ENCODE measurements at regions not wholly inside any gene's neighbourhood (a gene's known extent, or its start where the extent isn't known, plus 50 kb on each side); places are given as distances from the start of the nearest gene placed in this dataset.

GRCh38 chr12:68449196-68449595 lies 117.0 kb upstream of the MDM1 start:
- Histone ChIP-seq H3K4me1 (no peaks in the 10 kb centered on the region), H3K4me3 (ENCODE audit: low read depth, low read length) (no peak overlapping the region), H3K36me3 (no peaks in the 10 kb centered on the region), H3K9me3 (no peaks in the 10 kb centered on the region), H3K27me3 (no peaks in the 10 kb centered on the region)
- no peak for DNase-seq
- TF ChIP-seq CTCF (IDR thresholded peaks at IDR 0.05; ENCODE audit: low read depth, low read length) = no peak

- no peaks in the 10 kb centered on the region for H3K9me3 ChIP-seq
- no peak for TF ChIP-seq CTCF (IDR thresholded peaks at IDR 0.05; ENCODE audit: low read depth, low read length)
- H3K27me3 ChIP-seq = no peaks in the 10 kb centered on the region
- H3K4me1 ChIP-seq = no peaks in the 10 kb centered on the region
- no peak overlapping the region for H3K4me3 ChIP-seq (ENCODE audit: low read depth, low read length)
- no peaks in the 10 kb centered on the region for H3K36me3 ChIP-seq
- DNase-seq = no peak
Measured at GRCh38 chr12:68450947-68451260, 118.7 kb upstream of the MDM1 start.

GRCh38 chr12:68451261-68452077 lies 119.3 kb upstream of the MDM1 start:
- TF ChIP-seq CTCF (IDR thresholded peaks at IDR 0.05; ENCODE audit: low read depth, low read length) = no peak
- Histone ChIP-seq H3K27me3 (no peaks in the 10 kb centered on the region), H3K4me3 (ENCODE audit: low read depth, low read length) (no peak overlapping the region), H3K4me1 (no peaks in the 10 kb centered on the region), H3K36me3 (no peaks in the 10 kb centered on the region), H3K9me3 (no peaks in the 10 kb centered on the region)
- DNase-seq = no peak

GRCh38 chr12:68452078-68452715 lies 120.0 kb upstream of the MDM1 start:
- Histone ChIP-seq H3K4me1 (no peaks in the 10 kb centered on the region), H3K36me3 (no peaks in the 10 kb centered on the region), H3K9me3 (no peaks in the 10 kb centered on the region), H3K4me3 (ENCODE audit: low read depth, low read length) (no peak overlapping the region), H3K27me3 (no peaks in the 10 kb centered on the region)
- DNase-seq = no peak
- no peak for TF ChIP-seq CTCF (IDR thresholded peaks at IDR 0.05; ENCODE audit: low read depth, low read length)

- TF ChIP-seq CTCF (IDR thresholded peaks at IDR 0.05; ENCODE audit: low read depth, low read length) = no peak
- no peak for DNase-seq
- Histone ChIP-seq H3K36me3 (no peaks in the 10 kb centered on the region), H3K4me1 (no peaks in the 10 kb centered on the region), H3K27me3 (no peaks in the 10 kb centered on the region), H3K4me3 (ENCODE audit: low read depth, low read length) (no peak overlapping the region), H3K9me3 (no peaks in the 10 kb centered on the region)
Measured at GRCh38 chr12:68453278-68453677, 121.1 kb upstream of the MDM1 start.

GRCh38 chr12:68453876-68454275 lies 121.7 kb upstream of the MDM1 start:
- H3K9me3 ChIP-seq = no peaks in the 10 kb centered on the region
- H3K4me1 ChIP-seq = no peaks in the 10 kb centered on the region
- H3K36me3 ChIP-seq = no peaks in the 10 kb centered on the region
- H3K27me3 ChIP-seq = no peaks in the 10 kb centered on the region
- DNase-seq = no peak
- TF ChIP-seq CTCF (IDR thresholded peaks at IDR 0.05; ENCODE audit: low read depth, low read length) = no peak
- H3K4me3 ChIP-seq (ENCODE audit: low read depth, low read length) = no peak overlapping the region

All from BE2C (cell line).